Retinal pigment epithelial cell (primary cell): ENCODE measurements at regions not wholly inside any gene's neighbourhood (a gene's known extent, or its start where the extent isn't known, plus 50 kb on each side); places are given as distances from the start of the nearest gene placed in this dataset.
"Not testable (repeated sequence)": the region's sequence is repeated elsewhere in the genome, so short reads cannot be mapped to it uniquely, and the experiment has no call there.

Experiments
- DNase-seq: peaks from one replicate; pipeline ENCODE4 v3.0.0-alpha.2; 2010; ENCODE audit warnings: low read depth
- H3K4me3 ChIP-seq: 2 replicates; pipeline ENCODE4 v1.5.1; 2011; ENCODE audit warnings: mild to moderate bottlenecking, low read length, control low read depth, moderate library complexity
- CTCF ChIP-seq: conservative IDR thresholded peaks from 2 replicates; pipeline ENCODE4 v1.5.1; 2011; ENCODE audit warnings: low read depth, low read length, control low read depth, inconsistent platforms

DNA sequence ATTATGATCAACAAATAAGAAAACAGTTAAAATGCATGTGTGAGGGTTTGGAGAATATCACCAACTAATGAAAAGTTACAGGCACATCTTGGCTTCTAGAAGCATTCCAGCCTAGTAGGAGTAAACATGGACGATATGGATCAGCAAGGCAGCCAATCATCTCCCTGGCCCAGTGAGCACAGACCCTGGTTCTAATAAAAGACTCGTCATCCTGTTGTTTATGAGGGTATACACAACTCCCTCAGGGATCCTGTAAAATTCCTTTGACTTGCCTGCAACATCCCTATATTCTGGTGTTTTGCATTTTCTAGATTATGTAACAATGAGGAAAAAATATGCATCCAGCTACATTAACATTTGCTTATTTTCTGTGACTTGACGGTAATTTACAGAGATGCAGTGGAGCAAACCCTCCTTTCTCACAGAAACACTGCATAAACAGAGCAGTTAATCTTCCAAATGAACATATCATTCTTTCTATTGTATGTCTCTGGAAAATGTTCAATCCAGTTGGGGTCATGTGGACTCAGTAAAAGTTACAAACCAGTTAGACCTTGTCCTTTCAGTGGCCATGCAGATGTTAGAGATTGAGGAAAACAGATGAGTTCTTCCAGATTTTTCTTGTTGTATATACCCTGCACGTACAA is 88.9 kb upstream of the NDP start:
- TF ChIP-seq CTCF = no peak

GRCh38 chrX:44060221-44060620 is 87.0 kb upstream of the NDP start:
- no peak for DNase-seq
- H3K4me3 ChIP-seq = no peak overlapping the region
- no peak for TF ChIP-seq CTCF

More for the DNA sequence above, 88.9 kb upstream of the NDP start:
- no peak for DNase-seq
- no peak overlapping the region for H3K4me3 ChIP-seq

DNA sequence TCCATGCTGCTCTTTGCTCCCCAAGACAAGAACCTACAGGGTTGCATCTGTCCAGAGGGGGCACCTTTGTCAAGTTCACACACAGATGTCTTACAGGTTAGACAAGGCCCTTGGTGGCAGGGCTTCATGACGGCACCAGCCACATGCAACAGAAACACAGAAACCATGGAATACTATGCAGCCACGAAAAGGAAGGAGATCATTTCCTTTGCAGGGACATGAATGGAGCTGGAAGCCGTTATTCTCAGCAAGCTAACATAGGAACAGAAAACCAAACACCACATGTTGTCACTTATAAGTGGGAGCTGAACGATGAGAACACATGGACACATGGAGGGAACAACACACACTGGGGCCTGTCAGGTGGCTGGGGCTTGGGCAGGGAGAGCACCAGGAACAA is 85.1 kb upstream of the NDP start:
- H3K4me3 ChIP-seq = no peak overlapping the region
- DNase-seq = no peak
- TF ChIP-seq CTCF = no peak

- TF ChIP-seq CTCF = no peak
- DNase-seq = no peak
- H3K4me3 ChIP-seq = no peak overlapping the region
Observed at GRCh38 chrX:44055638-44056037, 82.4 kb upstream of the NDP start.

DNA sequence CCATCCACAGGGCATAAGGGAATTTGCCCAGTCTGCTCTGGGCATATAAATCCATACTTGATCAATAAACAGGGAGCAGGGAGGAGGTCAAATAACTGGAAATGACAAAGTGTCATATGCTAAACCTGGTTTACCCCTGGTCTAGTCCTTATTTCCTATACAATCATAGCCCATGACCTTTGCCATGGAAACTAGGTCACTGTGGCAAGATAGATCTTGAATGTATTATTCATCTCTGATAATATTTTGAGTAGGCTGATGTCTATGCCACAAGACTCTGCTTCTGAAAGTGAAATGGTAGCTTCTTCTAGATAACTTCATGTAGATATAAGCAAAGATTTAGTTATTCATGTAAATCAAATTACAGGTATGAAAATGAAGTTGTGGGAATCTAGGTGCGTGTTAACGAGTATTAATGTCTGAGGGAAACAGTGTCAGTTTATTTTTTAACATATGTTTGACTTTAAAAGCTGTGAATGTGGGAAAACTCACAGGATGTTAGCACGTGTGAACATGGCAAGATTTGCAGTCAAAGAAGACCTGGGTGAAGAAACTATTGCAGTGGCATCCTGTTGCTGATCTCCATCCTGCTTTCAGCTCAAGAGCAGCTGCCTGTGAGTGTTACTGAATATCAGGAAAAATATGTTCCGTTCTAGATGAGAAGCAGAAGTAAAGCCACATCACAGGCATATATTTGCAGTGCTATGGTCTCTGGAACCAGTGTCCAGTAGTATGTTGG is 81.8 kb upstream of the NDP start:
- no peak for TF ChIP-seq CTCF
- no peak for DNase-seq
- H3K4me3 ChIP-seq = no peak overlapping the region

DNA sequence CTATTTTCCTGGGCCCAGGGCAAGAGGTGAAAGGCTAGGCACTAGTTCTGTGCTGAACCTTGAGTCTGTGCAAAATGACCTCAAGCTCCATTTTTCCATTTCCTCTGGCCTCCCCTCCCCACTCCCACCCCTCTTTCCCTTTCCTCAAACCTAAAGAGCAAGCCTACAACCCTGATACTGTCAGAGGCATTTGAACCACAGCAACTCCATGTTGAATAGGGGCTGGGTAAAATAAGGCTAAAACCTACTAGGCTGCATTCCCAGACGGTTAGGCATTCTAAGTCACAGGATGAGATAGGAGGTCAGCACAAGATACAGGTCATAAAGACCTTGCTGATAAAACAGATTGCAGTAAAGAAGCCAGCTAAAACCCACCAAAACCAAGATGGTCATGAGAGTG is 71.9 kb upstream of the NDP start:
- DNase-seq = not testable (repeated sequence)

GRCh38 chrX:44043496-44043895 is 70.3 kb upstream of the NDP start:
- TF ChIP-seq CTCF = no peak
- no peak for DNase-seq
- H3K4me3 ChIP-seq = no peak overlapping the region

More for the DNA sequence above, 71.9 kb upstream of the NDP start:
- H3K4me3 ChIP-seq = not testable (repeated sequence)
